Endodermal cell (in vitro differentiated cells): ENCODE measurements at regions not wholly inside any gene's neighbourhood (a gene's known extent, or its start where the extent isn't known, plus 50 kb on each side); places are given as distances from the start of the nearest gene placed in this dataset.

Experiments used
- DNase-seq: peaks from one replicate; pipeline ENCODE4 v3.0.0-alpha.2; 2017
- H3K27ac ChIP-seq: 2 replicates; pipeline ENCODE4 v1.5.1; 2013; ENCODE audit warnings: mild to moderate bottlenecking, low read depth, low read length, moderate library complexity
- H3K27me3 ChIP-seq: 2 replicates; pipeline ENCODE4 v1.6.1; 2013; ENCODE audit warnings: mild to moderate bottlenecking, low read length, moderate library complexity; ENCODE audit not compliant: insufficient read depth, control insufficient read depth, poor library complexity, severe bottlenecking
- H3K36me3 ChIP-seq: 2 replicates; pipeline ENCODE4 v1.7.0; 2013; ENCODE audit warnings: mild to moderate bottlenecking, low read length, moderate library complexity; ENCODE audit not compliant: control insufficient read depth, insufficient read depth
- H3K4me1 ChIP-seq: one replicate; pipeline ENCODE4 v1.7.0; 2013; ENCODE audit warnings: low read length; ENCODE audit not compliant: control insufficient read depth, insufficient read depth
- H3K4me3 ChIP-seq: 2 replicates; pipeline ENCODE4 v1.5.1; 2013; ENCODE audit warnings: mild to moderate bottlenecking, low read length, moderate library complexity
- H3K9ac ChIP-seq: 2 replicates; pipeline ENCODE4 v1.6.1; 2013; ENCODE audit warnings: mild to moderate bottlenecking, low read length, moderate library complexity; ENCODE audit not compliant: poor library complexity, severe bottlenecking; ENCODE audit errors: extremely low read depth
- H3K9me3 ChIP-seq: 2 replicates; pipeline ENCODE4 v1.6.1; 2013; ENCODE audit warnings: mild to moderate bottlenecking, low read length, moderate library complexity; ENCODE audit not compliant: control insufficient read depth
- H3K27ac Mint-ChIP-seq: 2 replicates; pipeline ENCODE4 v1.8.0; 2020; ENCODE audit warnings: mixed read lengths
- H3K27me3 Mint-ChIP-seq: 2 replicates; pipeline ENCODE4 v1.8.0; 2021; ENCODE audit warnings: mild to moderate bottlenecking, mixed read lengths; ENCODE audit not compliant: insufficient read depth
- H3K36me3 Mint-ChIP-seq: 2 replicates; pipeline ENCODE4 v1.8.0; 2020; ENCODE audit warnings: low read depth, mixed read lengths
- H3K4me1 Mint-ChIP-seq: 2 replicates; pipeline ENCODE4 v1.8.0; 2020; ENCODE audit warnings: mixed read lengths
- H3K4me3 Mint-ChIP-seq: 2 replicates; pipeline ENCODE4 v1.8.0; 2020; ENCODE audit warnings: mild to moderate bottlenecking, moderate library complexity, mixed read lengths
- H3K9me3 Mint-ChIP-seq: 2 replicates; pipeline ENCODE4 v1.8.0; 2020; ENCODE audit warnings: mild to moderate bottlenecking, mixed read lengths
- WGBS, 2 experiments: methylation state at CpG; one replicate each; pipeline versions ENCODE4 v1.1.5 to v1.1.7; 2013; ENCODE audit warnings: missing lambda C conversion rate in 2 of 2, mixed read lengths in 1 of 2; ENCODE audit not compliant: insufficient coverage in 1 of 2, insufficient read length in 1 of 2; 5-methylcytosine and 5-hydroxymethylcytosine counted together
- TF ChIP-seq, protein P1 (sequence below): fragments of 200-600 bp; sonication (generic); conservative IDR thresholded peaks from 2 replicates; pipeline ENCODE4 v1.5.0; 2021; ENCODE audit warnings: antibody characterized with exemption, mild to moderate bottlenecking

DNA sequence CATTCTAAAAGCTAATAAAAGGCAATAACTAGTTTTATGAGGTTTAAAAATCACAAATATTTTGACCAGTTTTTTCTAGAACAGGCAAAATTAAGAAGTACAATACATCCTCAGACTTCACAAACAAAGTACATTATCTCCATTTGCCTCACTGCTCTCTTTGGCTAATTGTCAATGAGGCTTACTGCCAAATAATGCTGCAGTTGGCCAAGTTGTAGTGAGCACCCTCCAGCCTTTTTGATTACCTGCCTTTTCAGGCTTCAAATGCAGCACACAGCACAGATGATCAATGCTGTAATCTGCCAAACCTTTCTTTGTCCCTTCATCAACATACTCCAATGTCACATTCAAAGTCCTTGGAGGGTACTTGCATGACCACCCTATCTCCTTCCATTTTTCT is 605.2 kb downstream of the KLHL13 start:
- H3K27ac Mint-ChIP-seq, result no peak overlapping the region
- no peaks in the 10 kb centered on the region for H3K27me3 Mint-ChIP-seq
- Histone ChIP-seq H3K9ac (no peak overlapping the region), H3K27me3 (no peaks in the 10 kb centered on the region), H3K4me3 (no peak overlapping the region), H3K27ac (no peak overlapping the region), H3K36me3 (no peaks in the 10 kb centered on the region), H3K4me1 (peaks cover 5% of the 10 kb centered on the region), H3K9me3 (no peaks in the 10 kb centered on the region)
- TF ChIP-seq, protein P1, sequence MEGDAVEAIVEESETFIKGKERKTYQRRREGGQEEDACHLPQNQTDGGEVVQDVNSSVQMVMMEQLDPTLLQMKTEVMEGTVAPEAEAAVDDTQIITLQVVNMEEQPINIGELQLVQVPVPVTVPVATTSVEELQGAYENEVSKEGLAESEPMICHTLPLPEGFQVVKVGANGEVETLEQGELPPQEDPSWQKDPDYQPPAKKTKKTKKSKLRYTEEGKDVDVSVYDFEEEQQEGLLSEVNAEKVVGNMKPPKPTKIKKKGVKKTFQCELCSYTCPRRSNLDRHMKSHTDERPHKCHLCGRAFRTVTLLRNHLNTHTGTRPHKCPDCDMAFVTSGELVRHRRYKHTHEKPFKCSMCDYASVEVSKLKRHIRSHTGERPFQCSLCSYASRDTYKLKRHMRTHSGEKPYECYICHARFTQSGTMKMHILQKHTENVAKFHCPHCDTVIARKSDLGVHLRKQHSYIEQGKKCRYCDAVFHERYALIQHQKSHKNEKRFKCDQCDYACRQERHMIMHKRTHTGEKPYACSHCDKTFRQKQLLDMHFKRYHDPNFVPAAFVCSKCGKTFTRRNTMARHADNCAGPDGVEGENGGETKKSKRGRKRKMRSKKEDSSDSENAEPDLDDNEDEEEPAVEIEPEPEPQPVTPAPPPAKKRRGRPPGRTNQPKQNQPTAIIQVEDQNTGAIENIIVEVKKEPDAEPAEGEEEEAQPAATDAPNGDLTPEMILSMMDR, result no peak
- DNase-seq, result no peak
- no peaks in the 10 kb centered on the region for H3K9me3 Mint-ChIP-seq
- H3K4me1 Mint-ChIP-seq, result peaks cover 23% of the 10 kb centered on the region
- H3K4me3 Mint-ChIP-seq, result no peak overlapping the region
- H3K36me3 Mint-ChIP-seq, result no peaks in the 10 kb centered on the region

DNA sequence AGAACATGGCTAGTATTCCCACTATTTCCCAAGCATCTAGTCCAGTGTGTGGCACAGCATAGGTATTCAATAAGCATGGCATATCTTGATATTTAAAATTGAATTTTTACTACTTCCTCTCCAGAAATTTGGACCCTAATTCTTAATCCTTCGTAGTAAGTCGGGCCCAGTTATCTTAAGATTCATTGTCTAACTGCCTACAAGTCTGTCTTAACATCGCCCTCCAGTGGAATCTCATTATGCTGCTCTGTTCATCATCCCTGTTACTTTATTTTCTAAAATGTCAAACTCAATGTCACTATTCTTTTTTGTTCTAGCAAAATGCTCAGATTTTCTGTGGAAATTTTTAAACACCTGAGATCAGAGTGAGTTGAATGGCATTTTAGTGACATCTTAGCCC is 606.2 kb downstream of the KLHL13 start:
- no peak overlapping the region for H3K27ac ChIP-seq
- H3K9me3 ChIP-seq, result no peaks in the 10 kb centered on the region
- H3K36me3 ChIP-seq, result no peaks in the 10 kb centered on the region
- no peak for DNase-seq
- no peak overlapping the region for H3K27ac Mint-ChIP-seq
- H3K27me3 Mint-ChIP-seq, result no peaks in the 10 kb centered on the region
- H3K4me3 Mint-ChIP-seq, result no peak overlapping the region
- H3K4me1 Mint-ChIP-seq, result peaks cover 20% of the 10 kb centered on the region
- TF ChIP-seq, protein P1, result peak; percentile 86
- H3K36me3 Mint-ChIP-seq, result no peaks in the 10 kb centered on the region
- peaks cover 1% of the 10 kb centered on the region for H3K9me3 Mint-ChIP-seq
- no peak overlapping the region for H3K4me3 ChIP-seq
- H3K27me3 ChIP-seq, result no peaks in the 10 kb centered on the region
- 31 to 100% methylated on average over 1 to 3 of the region's 3 CpGs for WGBS, 2 experiments
- peaks cover 5% of the 10 kb centered on the region for H3K4me1 ChIP-seq
- H3K9ac ChIP-seq, result no peak overlapping the region

DNA sequence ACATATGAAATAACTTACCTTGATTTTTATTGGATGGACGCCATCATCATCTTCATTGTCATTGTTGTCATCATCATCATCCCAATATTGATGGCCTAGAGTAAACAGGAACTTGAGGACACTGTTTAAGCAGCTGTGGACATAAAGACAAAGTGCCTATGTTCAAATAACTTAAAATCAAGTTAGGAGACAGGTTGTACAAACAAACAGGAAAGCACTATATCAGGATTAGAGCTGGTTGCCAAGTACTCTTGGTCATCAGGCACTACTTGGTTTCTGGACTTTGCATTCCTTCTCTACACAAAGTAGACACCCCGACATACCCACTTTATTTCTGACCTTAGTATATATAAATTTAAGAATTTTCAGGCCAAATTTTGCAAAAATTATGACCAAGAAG is 608.6 kb downstream of the KLHL13 start:
- no peaks in the 10 kb centered on the region for H3K9me3 ChIP-seq
- TF ChIP-seq, protein P1, result no peak
- no peaks in the 10 kb centered on the region for H3K27me3 ChIP-seq
- H3K36me3 Mint-ChIP-seq, result no peaks in the 10 kb centered on the region
- H3K4me3 Mint-ChIP-seq, result no peak overlapping the region
- H3K4me3 ChIP-seq, result no peak overlapping the region
- no peaks in the 10 kb centered on the region for H3K27me3 Mint-ChIP-seq
- no peaks in the 10 kb centered on the region for H3K36me3 ChIP-seq
- H3K4me1 ChIP-seq, result no peaks in the 10 kb centered on the region
- H3K27ac ChIP-seq, result no peak overlapping the region
- WGBS, 2 experiments, result 85% methylated on average over 2 of the region's 2 CpGs; no CpG with 5 or more reads in 1 of the 2 experiments
- H3K4me1 Mint-ChIP-seq, result peaks cover 17% of the 10 kb centered on the region
- no peak overlapping the region for H3K27ac Mint-ChIP-seq
- H3K9ac ChIP-seq, result no peak overlapping the region
- peaks cover 12% of the 10 kb centered on the region for H3K9me3 Mint-ChIP-seq
- no peak for DNase-seq
